ENCODE measurements at regions not wholly inside any gene's neighbourhood (a gene's known extent, or its start where the extent isn't known, plus 50 kb on each side); places are given as distances from the start of the nearest gene placed in this dataset.

GRCh38 chr13:74574964-74575728 lies 440.9 kb upstream of the KLF12 start:
- peak overlapping the region; percentile 72 for H3K4me3 Mint-ChIP-seq
- DNase-seq, result no peak
- no peaks in the 10 kb centered on the region for H3K9me3 Mint-ChIP-seq
- no peak overlapping the region for H3K27ac Mint-ChIP-seq
- H3K36me3 Mint-ChIP-seq, result no peaks in the 10 kb centered on the region
- H3K4me1 Mint-ChIP-seq, result peaks cover 12% of the 10 kb centered on the region
- H3K27me3 Mint-ChIP-seq, result peaks cover 35% of the 10 kb centered on the region

GRCh38 chr13:74573654-74574053 lies 439.4 kb upstream of the KLF12 start:
- no peak overlapping the region for H3K4me3 Mint-ChIP-seq
- no peaks in the 10 kb centered on the region for H3K9me3 Mint-ChIP-seq
- no peaks in the 10 kb centered on the region for H3K36me3 Mint-ChIP-seq
- H3K27me3 Mint-ChIP-seq, result peaks cover 31% of the 10 kb centered on the region
- no peak overlapping the region for H3K27ac Mint-ChIP-seq
- DNase-seq, result peak; percentile 8
- peaks cover 12% of the 10 kb centered on the region for H3K4me1 Mint-ChIP-seq

GRCh38 chr13:74571811-74572210 lies 437.6 kb upstream of the KLF12 start:
- no peak overlapping the region for H3K4me3 Mint-ChIP-seq
- no peak for DNase-seq
- peaks cover 12% of the 10 kb centered on the region for H3K4me1 Mint-ChIP-seq
- no peaks in the 10 kb centered on the region for H3K36me3 Mint-ChIP-seq
- H3K27ac Mint-ChIP-seq, result no peak overlapping the region
- H3K27me3 Mint-ChIP-seq, result peaks cover 30% of the 10 kb centered on the region
- H3K9me3 Mint-ChIP-seq, result no peaks in the 10 kb centered on the region

- no peak overlapping the region for H3K4me3 Mint-ChIP-seq
- no peak overlapping the region for H3K27ac Mint-ChIP-seq
- H3K4me1 Mint-ChIP-seq, result peaks cover 8% of the 10 kb centered on the region
- H3K36me3 Mint-ChIP-seq, result no peaks in the 10 kb centered on the region
- no peak for DNase-seq
- peaks cover 20% of the 10 kb centered on the region for H3K27me3 Mint-ChIP-seq
- H3K9me3 Mint-ChIP-seq, result no peaks in the 10 kb centered on the region
These were observed 436.6 kb upstream of the KLF12 start for GRCh38 chr13:74570834-74571233.

- Mint-ChIP-seq H3K27ac (no peak overlapping the region), H3K36me3 (no peaks in the 10 kb centered on the region), H3K4me3 (no peak overlapping the region), H3K9me3 (no peaks in the 10 kb centered on the region), H3K4me1 (peaks cover 3% of the 10 kb centered on the region), H3K27me3 (peaks cover 12% of the 10 kb centered on the region)
- no peak for DNase-seq
These were observed 435.8 kb upstream of the KLF12 start for GRCh38 chr13:74570046-74570445.

- H3K4me1 Mint-ChIP-seq, result no peaks in the 10 kb centered on the region
- DNase-seq, result no peak
- H3K9me3 Mint-ChIP-seq, result no peaks in the 10 kb centered on the region
- peaks cover 8% of the 10 kb centered on the region for H3K27me3 Mint-ChIP-seq
- H3K27ac Mint-ChIP-seq, result no peak overlapping the region
- H3K36me3 Mint-ChIP-seq, result no peaks in the 10 kb centered on the region
- no peak overlapping the region for H3K4me3 Mint-ChIP-seq
These were observed 435.0 kb upstream of the KLF12 start for GRCh38 chr13:74569251-74569650.

GRCh38 chr13:74567485-74567884 lies 433.3 kb upstream of the KLF12 start:
- no peak for DNase-seq
- H3K9me3 Mint-ChIP-seq, result no peaks in the 10 kb centered on the region

GRCh38 chr13:74562381-74562780 lies 428.2 kb upstream of the KLF12 start:
- DNase-seq, result no peak
- H3K27me3 Mint-ChIP-seq, result no peaks in the 10 kb centered on the region
- no peaks in the 10 kb centered on the region for H3K36me3 Mint-ChIP-seq
- H3K27ac Mint-ChIP-seq, result no peak overlapping the region
- no peaks in the 10 kb centered on the region for H3K4me1 Mint-ChIP-seq
- no peaks in the 10 kb centered on the region for H3K9me3 Mint-ChIP-seq
- no peak overlapping the region for H3K4me3 Mint-ChIP-seq

More at GRCh38 chr13:74567485-74567884, 433.3 kb upstream of the KLF12 start:
- H3K27me3 Mint-ChIP-seq, result no peaks in the 10 kb centered on the region
- no peaks in the 10 kb centered on the region for H3K36me3 Mint-ChIP-seq
- no peak overlapping the region for H3K4me3 Mint-ChIP-seq
- no peaks in the 10 kb centered on the region for H3K4me1 Mint-ChIP-seq
- no peak overlapping the region for H3K27ac Mint-ChIP-seq

- Mint-ChIP-seq H3K4me1 (no peaks in the 10 kb centered on the region), H3K4me3 (no peak overlapping the region), H3K27me3 (no peaks in the 10 kb centered on the region), H3K27ac (no peak overlapping the region), H3K36me3 (no peaks in the 10 kb centered on the region), H3K9me3 (no peaks in the 10 kb centered on the region)
- DNase-seq, result no peak
These were observed 427.0 kb upstream of the KLF12 start for GRCh38 chr13:74561155-74561554.

- H3K4me3 Mint-ChIP-seq, result no peak overlapping the region
- no peaks in the 10 kb centered on the region for H3K9me3 Mint-ChIP-seq
- no peaks in the 10 kb centered on the region for H3K4me1 Mint-ChIP-seq
- no peak for DNase-seq
- no peak overlapping the region for H3K27ac Mint-ChIP-seq
- no peaks in the 10 kb centered on the region for H3K27me3 Mint-ChIP-seq
- H3K36me3 Mint-ChIP-seq, result no peaks in the 10 kb centered on the region
These were observed 426.1 kb upstream of the KLF12 start for GRCh38 chr13:74560325-74560724.

- no peaks in the 10 kb centered on the region for H3K4me1 Mint-ChIP-seq
- H3K27ac Mint-ChIP-seq, result no peak overlapping the region
- no peaks in the 10 kb centered on the region for H3K27me3 Mint-ChIP-seq
- H3K36me3 Mint-ChIP-seq, result no peaks in the 10 kb centered on the region
- no peak overlapping the region for H3K4me3 Mint-ChIP-seq
- no peaks in the 10 kb centered on the region for H3K9me3 Mint-ChIP-seq
- DNase-seq, result no peak
These were observed 423.7 kb upstream of the KLF12 start for GRCh38 chr13:74557870-74558269.

- DNase-seq, result no peak
- Mint-ChIP-seq H3K36me3 (no peaks in the 10 kb centered on the region), H3K4me1 (no peaks in the 10 kb centered on the region), H3K27me3 (no peaks in the 10 kb centered on the region), H3K4me3 (no peak overlapping the region), H3K27ac (no peak overlapping the region), H3K9me3 (no peaks in the 10 kb centered on the region)
These were observed 421.6 kb upstream of the KLF12 start for GRCh38 chr13:74555651-74556420.

- Mint-ChIP-seq H3K9me3 (no peaks in the 10 kb centered on the region), H3K27ac (no peak overlapping the region), H3K27me3 (no peaks in the 10 kb centered on the region), H3K36me3 (no peaks in the 10 kb centered on the region), H3K4me3 (no peak overlapping the region), H3K4me1 (peaks cover 2% of the 10 kb centered on the region)
- no peak for DNase-seq
These were observed 421.0 kb upstream of the KLF12 start for GRCh38 chr13:74555276-74555625.

- peaks cover 7% of the 10 kb centered on the region for H3K4me1 Mint-ChIP-seq
- H3K4me3 Mint-ChIP-seq, result no peak overlapping the region
- no peaks in the 10 kb centered on the region for H3K27me3 Mint-ChIP-seq
- no peaks in the 10 kb centered on the region for H3K36me3 Mint-ChIP-seq
- no peak for DNase-seq
- no peaks in the 10 kb centered on the region for H3K9me3 Mint-ChIP-seq
- H3K27ac Mint-ChIP-seq, result no peak overlapping the region
These were observed 420.5 kb upstream of the KLF12 start for GRCh38 chr13:74554569-74555275.

GRCh38 chr13:74550039-74550438 lies 415.8 kb upstream of the KLF12 start:
- Mint-ChIP-seq H3K4me1 (peaks cover 8% of the 10 kb centered on the region), H3K27ac (no peak overlapping the region), H3K9me3 (no peaks in the 10 kb centered on the region), H3K27me3 (no peaks in the 10 kb centered on the region), H3K36me3 (no peaks in the 10 kb centered on the region), H3K4me3 (no peak overlapping the region)
- no peak for DNase-seq

Data from activated naive CD8-positive, alpha-beta T cell treated with anti-CD3 and anti-CD28 coated beads for 36 hours (primary cell).